Fibroblast of lung (primary cell): ENCODE measurements at regions not wholly inside any gene's neighbourhood (a gene's known extent, or its start where the extent isn't known, plus 50 kb on each side); places are given as distances from the start of the nearest gene placed in this dataset.

Source experiments
- CTCF ChIP-seq, 2 donors: IDR thresholded peaks in 1 of 2; conservative IDR thresholded peaks in 1 of 2; 1 replicate in 1 of 2; 2 replicates in 1 of 2; pipeline ENCODE4 v1.5.1; 2011 to 2012; ENCODE audit warnings: low read length in 2 of 2, control low read depth in 1 of 2, inconsistent platforms in 1 of 2, low read depth in 1 of 2, mild to moderate bottlenecking in 1 of 2
- EZH2 ChIP-seq: IDR thresholded peaks from 2 replicates; pipeline ENCODE4 v1.5.1; 2012; ENCODE audit warnings: low read length, control low read depth, mild to moderate bottlenecking; ENCODE audit errors: missing control alignments

GRCh38 chr3:168696051-168696450 lies 600.3 kb upstream of the GOLIM4 start:
- TF ChIP-seq CTCF (conservative IDR thresholded peaks at IDR 0.05 in 1 of 2, IDR thresholded peaks at IDR 0.05 in 1 of 2; ENCODE audit: low read depth in 1 of 2, low read length in 2 of 2) (no peak), EZH2 (no peak)
